NCI-H226 (cell line): ENCODE measurements at regions not wholly inside any gene's neighbourhood (a gene's known extent, or its start where the extent isn't known, plus 50 kb on each side); places are given as distances from the start of the nearest gene placed in this dataset.

Source experiments
- DNase-seq: peaks from one replicate; pipeline ENCODE4 v3.0.0-alpha.2; 2015

DNA sequence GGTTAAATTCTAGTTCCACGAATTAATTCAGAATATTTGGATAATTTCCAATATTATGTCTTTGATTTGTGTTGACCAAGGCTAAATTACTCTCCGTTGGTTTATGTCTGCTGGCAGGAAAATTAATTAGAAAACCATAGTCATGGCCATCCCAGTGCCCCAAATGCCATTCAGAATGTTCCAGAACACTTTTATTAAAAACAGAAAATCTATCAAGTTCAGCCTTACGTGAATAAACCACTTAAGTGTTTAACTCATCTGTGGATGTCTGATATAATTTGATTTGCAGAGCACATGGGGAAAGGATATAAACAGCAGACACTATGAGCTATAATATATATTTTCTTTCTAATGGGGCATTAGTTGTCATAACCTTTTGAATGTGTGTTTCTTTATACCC lies 480.7 kb downstream of the MRPL39 start:
- no peak for DNase-seq

GRCh38 chr21:25118648-25119047 lies 488.6 kb downstream of the MRPL39 start:
- no peak for DNase-seq

- peak; percentile 14 for DNase-seq
These were observed 492.3 kb downstream of the MRPL39 start for GRCh38 chr21:25115021-25115420.

GRCh38 chr21:25107708-25108107 lies 499.6 kb downstream of the MRPL39 start:
- peak; percentile 54 for DNase-seq

DNA sequence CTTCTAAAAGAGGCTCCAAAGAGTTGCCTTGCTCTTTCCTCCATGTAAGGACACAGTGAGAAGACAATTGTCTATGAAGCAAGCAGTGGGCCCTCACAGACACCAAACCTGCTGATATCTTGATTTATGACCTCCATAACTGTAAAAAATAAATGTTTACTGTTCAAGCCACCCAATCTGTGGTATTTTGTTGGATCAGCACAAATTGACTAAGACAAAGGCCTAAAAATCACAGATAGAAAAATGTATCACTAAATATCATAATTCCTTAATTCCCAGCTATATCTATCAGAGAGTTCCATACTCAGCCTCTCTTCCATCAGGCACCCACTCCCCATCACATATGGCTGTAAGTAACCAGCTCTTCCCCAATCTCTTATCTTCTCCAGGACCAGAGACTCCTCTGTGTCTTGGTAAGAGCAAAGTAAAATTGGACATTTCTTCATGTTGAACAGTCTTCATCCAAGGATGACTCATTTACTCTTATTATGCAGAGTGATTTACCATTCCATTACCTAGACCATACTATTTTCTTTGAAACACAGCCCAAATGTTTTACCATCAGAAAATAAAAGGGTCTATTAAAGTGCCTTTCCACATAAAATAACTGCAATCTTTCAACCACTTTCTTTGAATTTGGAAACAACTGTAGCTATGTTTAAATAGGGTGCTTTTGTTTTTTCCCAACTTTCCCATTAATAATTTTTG lies 503.6 kb downstream of the MRPL39 start:
- DNase-seq: peak; percentile 3

GRCh38 chr21:25097648-25098047 lies 509.6 kb downstream of the MRPL39 start:
- DNase-seq: no peak

DNA sequence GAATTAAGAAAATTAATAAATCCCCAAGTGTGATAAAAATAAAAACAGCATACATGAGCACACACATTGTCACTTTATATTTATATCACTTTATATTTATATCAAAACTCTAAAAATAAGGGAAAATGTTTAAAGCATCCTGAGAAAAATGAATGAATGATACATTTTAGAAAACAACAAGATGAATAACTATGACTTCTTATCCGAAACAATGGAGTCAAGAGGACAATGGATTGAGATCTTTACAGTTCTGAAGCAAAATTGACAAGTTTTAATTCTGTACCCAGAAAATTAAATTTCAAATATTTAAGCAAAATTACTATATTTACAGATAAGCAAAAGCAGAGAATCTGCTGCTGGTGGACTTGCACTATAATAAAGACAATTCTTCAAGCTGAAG lies 512.6 kb downstream of the MRPL39 start:
- DNase-seq: no peak

DNA sequence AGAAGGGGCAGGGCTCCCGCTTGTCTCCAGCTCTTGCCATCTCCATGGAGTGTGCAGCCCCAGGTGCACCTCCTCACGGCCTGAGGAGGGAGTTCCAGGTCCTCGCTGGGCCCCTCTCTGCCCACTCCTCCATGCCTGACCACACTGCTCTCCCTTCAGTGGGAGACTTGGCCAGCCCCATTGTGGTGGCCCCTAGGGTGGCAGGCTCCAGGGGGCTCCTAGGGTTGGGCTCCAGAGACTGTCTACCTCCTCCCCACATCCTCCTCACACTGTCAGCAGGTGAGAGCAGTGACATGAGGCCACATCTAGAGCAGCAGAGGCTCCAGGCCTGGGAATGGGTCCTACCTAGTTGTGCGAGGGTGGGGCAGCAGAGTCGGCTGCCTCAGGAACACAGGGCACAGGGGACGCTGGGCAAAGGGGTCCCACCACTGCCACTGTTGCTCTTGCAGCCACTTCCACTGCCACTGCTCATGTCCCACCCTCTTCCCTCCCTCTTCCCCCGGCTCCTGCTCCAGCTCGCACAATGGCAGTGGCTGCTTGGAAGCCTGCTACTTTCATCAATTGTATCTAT lies 514.8 kb downstream of the MRPL39 start:
- DNase-seq: no peak

- DNase-seq: no peak
These were observed 526.2 kb downstream of the MRPL39 start for GRCh38 chr21:25081096-25081495.

GRCh38 chr21:25080661-25081060 lies 526.6 kb downstream of the MRPL39 start:
- DNase-seq: no peak

DNA sequence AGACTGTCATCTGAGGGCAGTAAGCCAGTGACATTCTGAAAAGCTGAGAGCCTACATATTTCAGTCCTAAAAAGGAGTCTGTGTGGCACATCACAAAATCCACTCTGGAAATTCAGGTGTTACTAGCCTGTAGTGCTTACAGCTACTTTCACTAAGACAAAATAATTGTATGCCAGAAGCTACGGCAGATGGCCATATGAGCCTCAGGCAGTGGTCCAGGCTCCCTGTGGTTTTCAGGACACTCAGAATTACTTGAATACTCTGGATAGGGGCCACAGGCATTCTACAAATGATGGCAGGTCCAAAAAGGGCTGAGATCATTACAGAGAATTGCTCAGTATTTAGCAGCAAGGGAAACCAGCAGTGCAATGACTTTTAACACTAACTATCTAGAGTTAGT lies 527.1 kb downstream of the MRPL39 start:
- no peak for DNase-seq

GRCh38 chr21:25079053-25079452 lies 528.2 kb downstream of the MRPL39 start:
- no peak for DNase-seq

- no peak for DNase-seq
These were observed 545.2 kb downstream of the MRPL39 start for GRCh38 chr21:25062061-25062460.

- DNase-seq: no peak
These were observed 552.6 kb downstream of the MRPL39 start for GRCh38 chr21:25054689-25055088.

- peak; percentile 27 for DNase-seq
These were observed 567.6 kb downstream of the MRPL39 start for GRCh38 chr21:25039461-25040380.

GRCh38 chr21:25036775-25037174 lies 570.5 kb downstream of the MRPL39 start:
- DNase-seq: no peak

- no peak for DNase-seq
These were observed 575.5 kb downstream of the MRPL39 start for GRCh38 chr21:25031750-25032149.

GRCh38 chr21:25029580-25029979 lies 577.7 kb downstream of the MRPL39 start:
- no peak for DNase-seq

DNA sequence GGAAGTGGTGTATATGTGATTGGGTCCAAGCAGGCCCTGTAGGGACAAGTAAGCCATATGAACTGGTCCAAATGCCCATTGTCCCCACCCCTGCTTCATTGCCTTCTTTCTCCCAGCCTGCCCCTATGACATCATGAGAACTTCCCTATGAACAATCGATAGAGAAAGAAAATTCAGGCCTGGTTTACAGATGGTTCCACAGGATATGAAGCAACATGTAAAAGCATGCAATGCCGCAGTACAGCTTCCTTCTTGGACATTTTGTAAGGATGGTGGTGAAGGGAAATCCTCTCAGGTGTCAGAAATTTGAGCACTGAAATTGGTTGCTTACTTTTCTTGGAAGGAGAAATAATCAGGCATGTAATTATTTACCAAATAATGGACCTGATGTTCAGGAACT lies 581.7 kb downstream of the MRPL39 start:
- no peak for DNase-seq

DNA sequence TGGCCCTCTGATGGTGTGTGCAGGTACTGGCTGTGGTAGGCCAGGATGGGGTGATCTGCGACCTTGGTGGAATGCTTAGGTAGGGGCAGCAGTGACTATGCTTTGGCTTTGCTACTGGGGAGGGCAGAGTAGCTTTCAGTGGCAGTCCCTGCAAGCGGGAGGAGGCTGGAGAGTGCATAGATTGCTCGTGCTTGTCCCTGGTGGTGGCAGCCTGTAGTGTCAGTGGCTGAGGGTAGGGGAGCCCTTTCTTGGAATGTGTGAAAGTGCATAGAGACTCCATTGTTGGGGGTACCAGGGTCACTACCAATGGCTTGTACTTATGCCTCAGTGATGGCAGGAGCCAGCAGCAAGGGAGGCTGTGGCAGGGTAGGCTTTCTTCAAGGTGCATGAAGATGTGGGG lies 582.6 kb downstream of the MRPL39 start:
- no peak for DNase-seq

GRCh38 chr21:25005388-25005787 lies 601.9 kb downstream of the MRPL39 start:
- DNase-seq: no peak

GRCh38 chr21:25002676-25003075 lies 604.6 kb downstream of the MRPL39 start:
- DNase-seq: no peak

GRCh38 chr21:24995216-24995615 lies 612.1 kb downstream of the MRPL39 start:
- peak; percentile 73 for DNase-seq

DNA sequence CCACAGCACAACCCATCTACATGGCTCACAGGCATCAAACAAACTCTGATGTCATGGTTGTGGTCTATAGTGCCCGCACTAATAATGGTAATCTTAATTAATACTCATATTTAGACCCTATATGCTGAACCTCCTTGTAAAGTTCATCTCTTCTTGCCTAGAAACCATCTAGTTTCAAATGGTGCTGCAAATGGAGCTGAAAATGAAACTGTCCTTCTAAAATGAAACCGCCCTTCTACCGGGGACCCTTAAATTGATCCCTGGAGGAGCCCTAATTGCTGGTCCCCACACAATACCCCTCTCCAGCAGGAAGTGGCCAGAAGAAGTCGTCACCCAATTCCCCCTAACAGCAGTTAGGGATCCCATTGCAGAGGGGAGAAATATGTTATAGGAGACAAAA lies 612.6 kb downstream of the MRPL39 start:
- DNase-seq: no peak
